Esophagus squamous epithelium (tissue), 4 donors: ENCODE measurements at regions not wholly inside any gene's neighbourhood (a gene's known extent, or its start where the extent isn't known, plus 50 kb on each side); places are given as distances from the start of the nearest gene placed in this dataset.

Experiments used
- POLR2A ChIP-seq, 4 donors: fragments of 450-650 bp; IDR thresholded peaks; one replicate each; pipeline ENCODE4 v1.6.1; 2017; ENCODE audit warnings: antibody characterized with exemption in 4 of 4, mild to moderate bottlenecking in 4 of 4, moderate library complexity in 3 of 4
- TF ChIP-seq, protein P1 (sequence below), 6 experiments: fragments of 450-650 bp in 4 of 6; fragments of 200-600 bp in 2 of 6; sonication (generic) in 2 of 6; IDR thresholded peaks; one replicate each; pipeline ENCODE4 v1.5.1; 2016 to 2019; ENCODE audit warnings: antibody characterized with exemption in 6 of 6, mild to moderate bottlenecking in 4 of 6, moderate library complexity in 4 of 6

DNA sequence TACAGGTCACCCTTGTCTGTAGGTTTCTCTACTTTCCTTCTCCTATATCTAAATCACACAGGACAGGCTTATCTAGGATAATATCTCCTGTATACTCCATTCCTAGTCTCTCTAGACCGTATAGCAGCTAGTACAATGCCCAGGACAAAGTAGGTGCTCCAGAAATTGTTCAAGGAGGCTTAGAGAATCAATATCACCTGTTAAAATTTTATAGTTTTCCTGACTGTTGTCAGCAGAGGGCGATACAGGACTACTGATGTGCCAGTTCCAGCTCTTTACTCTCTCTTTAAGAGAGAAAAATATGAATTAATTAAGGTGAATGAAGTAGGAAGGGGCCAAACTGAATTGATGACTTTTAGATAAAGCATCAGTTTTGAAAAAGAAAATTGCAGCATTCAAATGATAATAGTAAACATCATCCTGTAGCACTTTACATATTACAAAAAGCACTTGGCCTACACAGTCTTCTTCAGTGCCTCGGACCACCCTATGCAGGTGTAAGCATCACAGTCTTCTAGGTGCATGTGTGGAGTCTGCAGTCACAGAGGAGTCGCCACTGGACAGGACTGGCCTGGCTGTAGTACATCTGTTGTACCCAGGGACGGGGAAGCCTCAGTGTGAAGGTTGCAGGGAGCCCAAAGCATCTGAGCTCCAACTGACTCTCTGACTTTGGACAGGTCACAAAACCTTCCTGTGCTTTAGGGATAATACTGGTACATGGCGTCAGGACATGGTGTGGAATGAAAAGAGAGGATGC is 61.9 kb upstream of the MAX start:
- TF ChIP-seq, protein P1, sequence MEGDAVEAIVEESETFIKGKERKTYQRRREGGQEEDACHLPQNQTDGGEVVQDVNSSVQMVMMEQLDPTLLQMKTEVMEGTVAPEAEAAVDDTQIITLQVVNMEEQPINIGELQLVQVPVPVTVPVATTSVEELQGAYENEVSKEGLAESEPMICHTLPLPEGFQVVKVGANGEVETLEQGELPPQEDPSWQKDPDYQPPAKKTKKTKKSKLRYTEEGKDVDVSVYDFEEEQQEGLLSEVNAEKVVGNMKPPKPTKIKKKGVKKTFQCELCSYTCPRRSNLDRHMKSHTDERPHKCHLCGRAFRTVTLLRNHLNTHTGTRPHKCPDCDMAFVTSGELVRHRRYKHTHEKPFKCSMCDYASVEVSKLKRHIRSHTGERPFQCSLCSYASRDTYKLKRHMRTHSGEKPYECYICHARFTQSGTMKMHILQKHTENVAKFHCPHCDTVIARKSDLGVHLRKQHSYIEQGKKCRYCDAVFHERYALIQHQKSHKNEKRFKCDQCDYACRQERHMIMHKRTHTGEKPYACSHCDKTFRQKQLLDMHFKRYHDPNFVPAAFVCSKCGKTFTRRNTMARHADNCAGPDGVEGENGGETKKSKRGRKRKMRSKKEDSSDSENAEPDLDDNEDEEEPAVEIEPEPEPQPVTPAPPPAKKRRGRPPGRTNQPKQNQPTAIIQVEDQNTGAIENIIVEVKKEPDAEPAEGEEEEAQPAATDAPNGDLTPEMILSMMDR (IDR thresholded peaks at IDR 0.05): peak; percentile 47 to 69 (median 56)
- TF ChIP-seq POLR2A (IDR thresholded peaks at IDR 0.05): no peak
